SK-N-SH (cell line): ENCODE measurements at regions not wholly inside any gene's neighbourhood (a gene's known extent, or its start where the extent isn't known, plus 50 kb on each side); places are given as distances from the start of the nearest gene placed in this dataset.

Source experiments
- CTCF ChIA-PET: fragments of 300-600, 350-600 bp; formaldehyde crosslinking; extraction: SDS; loops from one replicate; lab custom pipeline; 2021; lab: Yijun Ruan, JAX
- POLR2A ChIA-PET: fragments of 350-600 bp; sonication (Branson Sonifier 250); formaldehyde crosslinking; extraction: SDS; loops from one replicate; lab custom pipeline; 2020; ENCODE audit warnings: antibody characterized with exemption, inconsistent platforms; lab: Yijun Ruan, JAX
- DNase-seq: peaks from one replicate; pipeline ENCODE4 v3.0.0; 2012
- H2AFZ ChIP-seq: fragments of 200-600 bp; sonication (generic); 2 replicates; pipeline ENCODE4 v1.8.1; 2016; ENCODE audit warnings: antibody characterized with exemption, mild to moderate bottlenecking, low read depth
- H3F3A ChIP-seq: fragments of 200-600 bp; sonication (generic); replicated peaks from 2 replicates; pipeline ENCODE3; 2016; ENCODE audit warnings: antibody characterized with exemption, mild to moderate bottlenecking; ENCODE audit not compliant: insufficient read depth
- H3K27ac ChIP-seq, 2 experiments: fragments of 200-500 bp in 1 of 2; fragments of 200-600 bp in 1 of 2; sonication (Bioruptor generic) in 1 of 2; sonication (generic), shearing (Covaris generic) in 1 of 2; 2 replicates each; pipeline versions ENCODE4 v1.5.1 to v1.6.1; 2014 to 2016; ENCODE audit warnings: low read depth in 2 of 2, inconsistent platforms in 1 of 2, low read length in 1 of 2, mild to moderate bottlenecking in 1 of 2, mixed read lengths in 1 of 2
- H3K27me3 ChIP-seq: fragments of 200-600 bp; sonication (generic), shearing (Covaris generic); 2 replicates; pipeline ENCODE4 v1.6.1; 2016; ENCODE audit warnings: mixed run types; ENCODE audit not compliant: insufficient read depth
- H3K36me3 ChIP-seq, 2 experiments: fragments of 200-500 bp in 1 of 2; fragments of 200-600 bp in 1 of 2; sonication (Bioruptor generic) in 1 of 2; sonication (generic) in 1 of 2; replicated peaks in 1 of 2; 2 replicates each; pipeline versions ENCODE3 to v1.5.1; 2014 to 2016; ENCODE audit warnings: low read length in 1 of 2, mild to moderate bottlenecking in 1 of 2; ENCODE audit not compliant: insufficient read depth in 2 of 2, control insufficient read depth in 1 of 2
- H3K4me1 ChIP-seq, 2 experiments: fragments of 200-500 bp in 1 of 2; fragments of 200-600 bp in 1 of 2; sonication (Bioruptor generic) in 1 of 2; sonication (generic), shearing (Covaris generic) in 1 of 2; 2 replicates each; pipeline versions ENCODE4 v1.5.1 to v1.6.1; 2014 to 2016; ENCODE audit warnings: low read depth in 1 of 2, low read length in 1 of 2, mixed run types in 1 of 2; ENCODE audit not compliant: insufficient read depth in 2 of 2, control insufficient read depth in 1 of 2
- H3K4me2 ChIP-seq: fragments of 200-600 bp; sonication (generic), shearing (Covaris generic); 2 replicates; pipeline ENCODE4 v1.6.1; 2017; ENCODE audit warnings: mixed run types
- H3K4me3 ChIP-seq, 2 experiments: fragments of 200-500 bp in 1 of 2; fragments of 200-600 bp in 1 of 2; sonication (Bioruptor generic) in 1 of 2; sonication (generic), shearing (Covaris generic) in 1 of 2; 2 replicates each; pipeline versions ENCODE4 v1.5.1 to v1.8.1; 2014 to 2016; ENCODE audit warnings: low read depth in 2 of 2, inconsistent platforms in 1 of 2, low read length in 1 of 2, mild to moderate bottlenecking in 1 of 2, mixed read lengths in 1 of 2, moderate library complexity in 1 of 2
- H3K79me2 ChIP-seq: fragments of 200-600 bp; sonication (generic); 2 replicates; pipeline ENCODE4 v1.8.1; 2017; ENCODE audit warnings: mild to moderate bottlenecking; ENCODE audit not compliant: insufficient read depth
- H3K9ac ChIP-seq: fragments of 200-600 bp; sonication (generic); 2 replicates; pipeline ENCODE4 v1.6.1; 2017; ENCODE audit warnings: mixed run types
- H3K9me2 ChIP-seq: fragments of 200-600 bp; sonication (generic); 2 replicates; pipeline ENCODE4 v1.6.1; 2017; ENCODE audit warnings: mixed run types
- H3K9me3 ChIP-seq: fragments of 200-600 bp; sonication (generic); 2 replicates; pipeline ENCODE4 v1.6.1; 2017; ENCODE audit warnings: mixed run types, mild to moderate bottlenecking, moderate library complexity
- H4K20me1 ChIP-seq: fragments of 200-600 bp; sonication (generic); 2 replicates; pipeline ENCODE4 v1.6.1; 2017; ENCODE audit warnings: mild to moderate bottlenecking, mixed run types; ENCODE audit not compliant: insufficient read depth
- CHD2 ChIP-seq: fragments of 150-350 bp; IDR thresholded peaks from 2 replicates; pipeline ENCODE4 v1.6.1; 2018; ENCODE audit warnings: low read length; ENCODE audit not compliant: partially characterized antibody
- ELF1 ChIP-seq: IDR thresholded peaks from 2 replicates; pipeline ENCODE4 v1.4.0; 2012
- EZH2phosphoT487 ChIP-seq: fragments of 200-600 bp; sonication (generic); IDR thresholded peaks from 2 replicates; pipeline ENCODE4 v1.6.1; 2017; ENCODE audit warnings: low read depth, mixed run types, mild to moderate bottlenecking, antibody characterized with exemption, moderate library complexity, borderline replicate concordance
- FOSL2 ChIP-seq: IDR thresholded peaks from 2 replicates; pipeline ENCODE4 v1.4.0; 2012; ENCODE audit warnings: low read depth, mild to moderate bottlenecking, moderate library complexity, borderline replicate concordance
- FOXJ3 ChIP-seq: sonication (generic); formaldehyde crosslinking; IDR thresholded peaks from 2 replicates; pipeline ENCODE4 v1.5.1; 2020; ENCODE audit warnings: mild to moderate bottlenecking, missing genetic modification reagents
- FOXM1 ChIP-seq: IDR thresholded peaks from 2 replicates; pipeline ENCODE4 v1.4.0; 2012; ENCODE audit warnings: low read depth, mild to moderate bottlenecking
- JUND ChIP-seq: IDR thresholded peaks from 2 replicates; pipeline ENCODE4 v1.4.0; 2012
- MEF2A ChIP-seq: IDR thresholded peaks from 2 replicates; pipeline ENCODE4 v1.4.0; 2012; ENCODE audit warnings: low read depth, borderline replicate concordance
- MXI1 ChIP-seq: IDR thresholded peaks from 2 replicates; pipeline ENCODE4 v1.6.1; 2012; ENCODE audit warnings: mild to moderate bottlenecking, low read depth, low read length, improper control_type of control experiment
- NFIC ChIP-seq: IDR thresholded peaks from 2 replicates; pipeline ENCODE4 v1.4.0; 2012; ENCODE audit warnings: borderline replicate concordance
- NRF1 ChIP-seq: IDR thresholded peaks from 2 replicates; pipeline ENCODE4 v1.6.1; 2012; ENCODE audit warnings: low read depth, mild to moderate bottlenecking, low read length
- POLR2AphosphoS5 ChIP-seq: IDR thresholded peaks from 2 replicates; pipeline ENCODE4 v1.6.1; 2012; ENCODE audit warnings: low read depth, low read length
- RFX5 ChIP-seq: IDR thresholded peaks from 2 replicates; pipeline ENCODE4 v1.6.1; 2012; ENCODE audit warnings: mild to moderate bottlenecking, improper control_type of control experiment, low read length
- SIN3A ChIP-seq: IDR thresholded peaks from 2 replicates; pipeline ENCODE4 v1.6.1; 2012; ENCODE audit warnings: low read depth, mild to moderate bottlenecking, low read length, moderate library complexity, borderline replicate concordance
- SMC3 ChIP-seq: IDR thresholded peaks from 2 replicates; pipeline ENCODE4 v1.6.1; 2012; ENCODE audit warnings: low read depth, low read length, improper control_type of control experiment
- TAF1 ChIP-seq: IDR thresholded peaks from 2 replicates; pipeline ENCODE4 v1.6.1; 2012; ENCODE audit warnings: low read depth, mild to moderate bottlenecking, low read length, moderate library complexity, borderline replicate concordance
- TCF12 ChIP-seq: IDR thresholded peaks from 2 replicates; pipeline ENCODE4 v1.4.0; 2012
- TEAD4 ChIP-seq: IDR thresholded peaks from 2 replicates; pipeline ENCODE4 v1.4.0; 2012; ENCODE audit warnings: mild to moderate bottlenecking, borderline replicate concordance; ENCODE audit not compliant: insufficient read depth
- WGBS: methylation state at CpG from one replicate; pipeline ENCODE4 v1.1.6; 2017; ENCODE audit warnings: low lambda C conversion rate; 5-methylcytosine and 5-hydroxymethylcytosine counted together
- TF ChIP-seq, protein P1 (sequence below): fragments of 150-350 bp; IDR thresholded peaks from 2 replicates; pipeline ENCODE4 v1.6.1; 2016; ENCODE audit warnings: mild to moderate bottlenecking, low read depth, low read length
- TF ChIP-seq, protein P2 (sequence below): IDR thresholded peaks from 2 replicates; pipeline ENCODE4 v1.6.1; 2012; ENCODE audit warnings: mild to moderate bottlenecking, low read depth, low read length, moderate library complexity
- TF ChIP-seq, protein P3 (sequence below): fragments of 200-600 bp; sonication (generic); IDR thresholded peaks from 2 replicates; pipeline ENCODE4 v1.6.1; 2017; ENCODE audit warnings: antibody characterized with exemption, mild to moderate bottlenecking, moderate library complexity

DNA sequence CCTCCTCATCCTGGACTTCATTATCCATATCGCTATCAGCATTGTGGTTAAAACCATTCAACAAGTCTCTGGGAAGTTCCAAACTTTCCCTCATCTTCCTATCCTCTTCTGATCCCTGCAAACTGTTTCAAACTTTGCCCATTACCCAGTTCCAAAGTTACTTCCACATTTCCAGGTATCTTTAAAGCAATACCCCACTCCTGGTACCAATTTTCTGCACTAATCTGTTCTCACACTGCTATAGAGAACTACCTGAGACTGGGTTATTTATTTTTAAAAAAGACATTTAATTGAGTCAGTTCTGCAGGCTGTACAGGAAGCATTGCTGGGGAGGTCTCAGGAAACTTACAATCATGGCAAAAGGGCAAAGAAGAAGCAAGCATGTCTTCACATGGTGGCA is 147.3 kb downstream of the ARL4A start:
- H3K27ac ChIP-seq, result no peak overlapping the region
- no peaks in the 10 kb centered on the region for H4K20me1 ChIP-seq
- no peak overlapping the region for H2AFZ ChIP-seq
- H3K4me2 ChIP-seq, result no peak overlapping the region
- no peak overlapping the region for H3K9ac ChIP-seq
- no peaks in the 10 kb centered on the region for H3K9me2 ChIP-seq
- ChIA-PET POLR2A (no interaction called here), CTCF (no interaction called here)
- no peak overlapping the region for H3K4me3 ChIP-seq
- no peaks in the 10 kb centered on the region for H3K9me3 ChIP-seq
- 0% methylated on average over 1 of the region's 1 CpG for WGBS
- no peaks in the 10 kb centered on the region for H3F3A ChIP-seq
- H3K79me2 ChIP-seq, result no peaks in the 10 kb centered on the region
- no peaks in the 10 kb centered on the region for H3K27me3 ChIP-seq
- H3K36me3 ChIP-seq, result no peaks in the 10 kb centered on the region
- H3K4me1 ChIP-seq, result no peaks in the 10 kb centered on the region
- TF ChIP-seq NRF1, result no peak
- TF ChIP-seq FOXM1, result no peak
- no peak for TF ChIP-seq TCF12
- no peak for TF ChIP-seq SMC3
- TF ChIP-seq TAF1, result no peak
- no peak for TF ChIP-seq ELF1
- no peak for TF ChIP-seq RFX5
- no peak for TF ChIP-seq FOXJ3
- TF ChIP-seq, protein P1, sequence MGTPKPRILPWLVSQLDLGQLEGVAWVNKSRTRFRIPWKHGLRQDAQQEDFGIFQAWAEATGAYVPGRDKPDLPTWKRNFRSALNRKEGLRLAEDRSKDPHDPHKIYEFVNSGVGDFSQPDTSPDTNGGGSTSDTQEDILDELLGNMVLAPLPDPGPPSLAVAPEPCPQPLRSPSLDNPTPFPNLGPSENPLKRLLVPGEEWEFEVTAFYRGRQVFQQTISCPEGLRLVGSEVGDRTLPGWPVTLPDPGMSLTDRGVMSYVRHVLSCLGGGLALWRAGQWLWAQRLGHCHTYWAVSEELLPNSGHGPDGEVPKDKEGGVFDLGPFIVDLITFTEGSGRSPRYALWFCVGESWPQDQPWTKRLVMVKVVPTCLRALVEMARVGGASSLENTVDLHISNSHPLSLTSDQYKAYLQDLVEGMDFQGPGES, result no peak
- TF ChIP-seq, protein P2, sequence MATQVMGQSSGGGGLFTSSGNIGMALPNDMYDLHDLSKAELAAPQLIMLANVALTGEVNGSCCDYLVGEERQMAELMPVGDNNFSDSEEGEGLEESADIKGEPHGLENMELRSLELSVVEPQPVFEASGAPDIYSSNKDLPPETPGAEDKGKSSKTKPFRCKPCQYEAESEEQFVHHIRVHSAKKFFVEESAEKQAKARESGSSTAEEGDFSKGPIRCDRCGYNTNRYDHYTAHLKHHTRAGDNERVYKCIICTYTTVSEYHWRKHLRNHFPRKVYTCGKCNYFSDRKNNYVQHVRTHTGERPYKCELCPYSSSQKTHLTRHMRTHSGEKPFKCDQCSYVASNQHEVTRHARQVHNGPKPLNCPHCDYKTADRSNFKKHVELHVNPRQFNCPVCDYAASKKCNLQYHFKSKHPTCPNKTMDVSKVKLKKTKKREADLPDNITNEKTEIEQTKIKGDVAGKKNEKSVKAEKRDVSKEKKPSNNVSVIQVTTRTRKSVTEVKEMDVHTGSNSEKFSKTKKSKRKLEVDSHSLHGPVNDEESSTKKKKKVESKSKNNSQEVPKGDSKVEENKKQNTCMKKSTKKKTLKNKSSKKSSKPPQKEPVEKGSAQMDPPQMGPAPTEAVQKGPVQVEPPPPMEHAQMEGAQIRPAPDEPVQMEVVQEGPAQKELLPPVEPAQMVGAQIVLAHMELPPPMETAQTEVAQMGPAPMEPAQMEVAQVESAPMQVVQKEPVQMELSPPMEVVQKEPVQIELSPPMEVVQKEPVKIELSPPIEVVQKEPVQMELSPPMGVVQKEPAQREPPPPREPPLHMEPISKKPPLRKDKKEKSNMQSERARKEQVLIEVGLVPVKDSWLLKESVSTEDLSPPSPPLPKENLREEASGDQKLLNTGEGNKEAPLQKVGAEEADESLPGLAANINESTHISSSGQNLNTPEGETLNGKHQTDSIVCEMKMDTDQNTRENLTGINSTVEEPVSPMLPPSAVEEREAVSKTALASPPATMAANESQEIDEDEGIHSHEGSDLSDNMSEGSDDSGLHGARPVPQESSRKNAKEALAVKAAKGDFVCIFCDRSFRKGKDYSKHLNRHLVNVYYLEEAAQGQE, result no peak
- no peak for TF ChIP-seq FOSL2
- TF ChIP-seq MEF2A, result no peak
- TF ChIP-seq SIN3A, result no peak
- DNase-seq, result no peak

DNA sequence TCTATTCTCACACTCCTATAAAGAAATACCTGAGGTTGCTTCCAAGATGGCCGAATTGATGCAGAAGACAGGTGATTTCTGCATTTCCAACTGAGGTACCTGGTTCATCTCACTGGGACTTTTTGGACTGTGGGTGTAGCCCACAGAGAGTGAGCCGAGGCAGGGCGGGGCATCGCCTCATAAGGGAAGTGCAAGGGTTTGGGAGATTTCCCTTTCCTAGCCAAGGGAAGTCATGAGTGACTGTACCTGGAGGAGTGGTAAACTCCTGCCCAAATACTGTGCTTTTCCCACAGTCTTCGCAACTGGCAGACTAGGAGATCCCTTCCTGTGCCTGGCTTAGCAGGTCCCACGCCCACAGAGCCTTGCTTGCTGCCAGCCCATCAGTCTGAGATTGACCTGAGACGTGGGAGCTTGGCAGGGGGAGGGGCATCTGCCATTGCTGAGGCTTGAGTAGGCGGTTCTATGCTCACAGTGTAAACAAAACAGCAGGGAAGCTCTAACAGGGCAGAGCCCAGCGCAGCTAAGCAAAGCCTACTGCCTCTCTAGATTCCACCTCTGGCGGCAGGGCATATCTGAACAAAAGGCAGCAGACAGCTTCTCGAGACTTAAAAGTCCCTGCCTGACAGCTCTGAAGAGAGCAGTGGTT is 152.2 kb downstream of the ARL4A start:
- no peak for DNase-seq
- TF ChIP-seq POLR2AphosphoS5 (no peak), NFIC (no peak), FOXM1 (no peak), EZH2phosphoT487 (no peak), TEAD4 (no peak), TCF12 (no peak), MXI1 (no peak), SMC3 (no peak), JUND (no peak), CHD2 (no peak)
- TF ChIP-seq, protein P3, sequence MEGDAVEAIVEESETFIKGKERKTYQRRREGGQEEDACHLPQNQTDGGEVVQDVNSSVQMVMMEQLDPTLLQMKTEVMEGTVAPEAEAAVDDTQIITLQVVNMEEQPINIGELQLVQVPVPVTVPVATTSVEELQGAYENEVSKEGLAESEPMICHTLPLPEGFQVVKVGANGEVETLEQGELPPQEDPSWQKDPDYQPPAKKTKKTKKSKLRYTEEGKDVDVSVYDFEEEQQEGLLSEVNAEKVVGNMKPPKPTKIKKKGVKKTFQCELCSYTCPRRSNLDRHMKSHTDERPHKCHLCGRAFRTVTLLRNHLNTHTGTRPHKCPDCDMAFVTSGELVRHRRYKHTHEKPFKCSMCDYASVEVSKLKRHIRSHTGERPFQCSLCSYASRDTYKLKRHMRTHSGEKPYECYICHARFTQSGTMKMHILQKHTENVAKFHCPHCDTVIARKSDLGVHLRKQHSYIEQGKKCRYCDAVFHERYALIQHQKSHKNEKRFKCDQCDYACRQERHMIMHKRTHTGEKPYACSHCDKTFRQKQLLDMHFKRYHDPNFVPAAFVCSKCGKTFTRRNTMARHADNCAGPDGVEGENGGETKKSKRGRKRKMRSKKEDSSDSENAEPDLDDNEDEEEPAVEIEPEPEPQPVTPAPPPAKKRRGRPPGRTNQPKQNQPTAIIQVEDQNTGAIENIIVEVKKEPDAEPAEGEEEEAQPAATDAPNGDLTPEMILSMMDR, result no peak
- TF ChIP-seq, protein P1, result no peak
- Histone ChIP-seq H3K4me1 (no peaks in the 10 kb centered on the region), H3K4me2 (no peak overlapping the region), H3K4me3 (no peak overlapping the region), H3K9me2 (no peaks in the 10 kb centered on the region), H3K79me2 (no peaks in the 10 kb centered on the region), H2AFZ (no peak overlapping the region), H3K9me3 (no peaks in the 10 kb centered on the region), H3K9ac (no peak overlapping the region), H3F3A (no peaks in the 10 kb centered on the region), H3K27ac (no peak overlapping the region), H4K20me1 (no peaks in the 10 kb centered on the region), H3K36me3 (no peaks in the 10 kb centered on the region), H3K27me3 (no peaks in the 10 kb centered on the region)
- POLR2A ChIA-PET, result no interaction called here
- CTCF ChIA-PET, result interaction anchor here (1.0 to 1.1 kb wide), 3 partner anchors 10 to 220 kb away, joined by 3 to 4 read pairs (median 3); no protein-coding TSS in a partner anchor
- 10% methylated on average over 11 of the region's 11 CpGs for WGBS
